ENCODE measurements at regions not wholly inside any gene's neighbourhood (a gene's known extent, or its start where the extent isn't known, plus 50 kb on each side); places are given as distances from the start of the nearest gene placed in this dataset.

DNA sequence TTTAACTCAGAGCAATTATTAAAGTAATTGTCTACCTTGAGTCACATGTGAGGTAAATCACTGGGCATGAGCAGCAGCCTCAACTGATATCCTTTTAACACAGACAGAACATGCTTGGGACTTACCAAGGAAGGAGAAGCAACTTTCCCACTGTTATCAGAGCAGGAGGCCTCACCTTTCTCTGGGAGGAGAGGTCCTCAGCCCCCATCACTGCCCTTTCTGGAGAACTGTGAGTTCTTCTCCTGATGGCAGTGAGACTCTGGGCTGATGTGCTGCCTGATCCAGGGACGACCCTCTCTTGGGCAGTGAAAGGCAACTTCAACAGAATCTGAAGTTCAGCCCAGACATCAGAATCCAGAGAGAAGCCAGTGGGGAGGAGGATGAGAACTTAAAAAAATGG is 343.4 kb upstream of the IRX1 start:
- TF ChIP-seq, protein P1, sequence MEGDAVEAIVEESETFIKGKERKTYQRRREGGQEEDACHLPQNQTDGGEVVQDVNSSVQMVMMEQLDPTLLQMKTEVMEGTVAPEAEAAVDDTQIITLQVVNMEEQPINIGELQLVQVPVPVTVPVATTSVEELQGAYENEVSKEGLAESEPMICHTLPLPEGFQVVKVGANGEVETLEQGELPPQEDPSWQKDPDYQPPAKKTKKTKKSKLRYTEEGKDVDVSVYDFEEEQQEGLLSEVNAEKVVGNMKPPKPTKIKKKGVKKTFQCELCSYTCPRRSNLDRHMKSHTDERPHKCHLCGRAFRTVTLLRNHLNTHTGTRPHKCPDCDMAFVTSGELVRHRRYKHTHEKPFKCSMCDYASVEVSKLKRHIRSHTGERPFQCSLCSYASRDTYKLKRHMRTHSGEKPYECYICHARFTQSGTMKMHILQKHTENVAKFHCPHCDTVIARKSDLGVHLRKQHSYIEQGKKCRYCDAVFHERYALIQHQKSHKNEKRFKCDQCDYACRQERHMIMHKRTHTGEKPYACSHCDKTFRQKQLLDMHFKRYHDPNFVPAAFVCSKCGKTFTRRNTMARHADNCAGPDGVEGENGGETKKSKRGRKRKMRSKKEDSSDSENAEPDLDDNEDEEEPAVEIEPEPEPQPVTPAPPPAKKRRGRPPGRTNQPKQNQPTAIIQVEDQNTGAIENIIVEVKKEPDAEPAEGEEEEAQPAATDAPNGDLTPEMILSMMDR (conservative IDR thresholded peaks at IDR 0.05; ENCODE audit: low read depth, low read length): no peak
- no peak overlapping the region for H3K4me3 ChIP-seq (ENCODE audit: low read depth, low read length)
- no peak for DNase-seq (ENCODE audit: low read depth)

GRCh38 chr5:3251784-3252183 is 343.8 kb upstream of the IRX1 start:
- no peak for DNase-seq (ENCODE audit: low read depth)
- no peak overlapping the region for H3K4me3 ChIP-seq (ENCODE audit: low read depth, low read length)
- TF ChIP-seq, protein P1 (conservative IDR thresholded peaks at IDR 0.05; ENCODE audit: low read depth, low read length): no peak

DNA sequence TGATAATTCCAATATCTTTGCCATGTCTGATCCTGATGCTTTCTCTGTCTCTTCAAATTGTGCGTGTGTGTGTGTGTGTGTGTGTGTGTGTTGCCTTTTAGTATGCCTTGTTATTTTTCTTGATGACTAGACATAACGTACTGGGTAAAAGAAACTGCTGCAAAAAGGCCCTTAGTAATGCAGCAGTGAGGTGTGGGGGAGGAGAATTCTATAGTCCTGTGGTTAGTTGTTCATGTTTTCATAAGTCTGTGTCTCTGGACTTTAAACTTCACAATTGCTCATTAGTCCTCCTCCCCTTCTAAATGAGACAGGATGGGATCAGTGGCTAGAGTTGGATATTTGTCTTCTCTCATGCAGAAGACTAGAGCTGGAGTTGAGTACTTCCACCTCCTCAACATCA is 346.2 kb upstream of the IRX1 start:
- TF ChIP-seq, protein P1 (conservative IDR thresholded peaks at IDR 0.05; ENCODE audit: low read depth, low read length): no peak
- no peak overlapping the region for H3K4me3 ChIP-seq (ENCODE audit: low read depth, low read length)
- no peak for DNase-seq (ENCODE audit: low read depth)

DNA sequence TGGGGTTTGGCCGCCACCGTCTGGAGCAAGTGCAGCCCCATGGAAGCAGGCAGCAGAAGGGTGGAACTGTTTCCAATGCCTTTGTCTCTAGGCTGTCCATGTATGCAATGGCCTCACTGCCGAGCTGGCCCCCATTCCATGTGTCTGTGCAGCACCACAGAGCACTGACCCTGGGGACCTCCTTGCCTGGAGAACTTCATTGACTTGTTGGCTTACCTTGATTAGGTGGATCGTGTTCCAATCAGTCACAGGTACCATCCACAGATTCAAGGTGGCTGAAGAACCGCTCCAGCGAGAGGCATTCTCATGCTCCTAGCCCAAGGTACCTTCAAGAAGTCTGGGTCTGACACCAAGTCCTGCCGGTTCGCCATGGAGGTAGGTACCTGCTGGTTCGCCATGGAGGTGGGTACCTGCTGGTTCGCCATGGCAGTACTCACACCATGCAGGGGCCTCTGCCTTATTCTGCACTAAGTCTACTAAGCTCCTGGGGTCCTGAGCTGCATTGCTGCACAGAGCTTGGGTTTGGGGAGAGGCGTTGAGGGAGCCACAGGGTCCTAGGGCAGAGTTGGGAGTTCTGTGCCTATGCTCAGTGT is 358.3 kb upstream of the IRX1 start:
- DNase-seq (ENCODE audit: low read depth): no peak
- H3K4me3 ChIP-seq (ENCODE audit: low read depth, low read length): no peak overlapping the region
- TF ChIP-seq, protein P1 (conservative IDR thresholded peaks at IDR 0.05; ENCODE audit: low read depth, low read length): no peak

DNA sequence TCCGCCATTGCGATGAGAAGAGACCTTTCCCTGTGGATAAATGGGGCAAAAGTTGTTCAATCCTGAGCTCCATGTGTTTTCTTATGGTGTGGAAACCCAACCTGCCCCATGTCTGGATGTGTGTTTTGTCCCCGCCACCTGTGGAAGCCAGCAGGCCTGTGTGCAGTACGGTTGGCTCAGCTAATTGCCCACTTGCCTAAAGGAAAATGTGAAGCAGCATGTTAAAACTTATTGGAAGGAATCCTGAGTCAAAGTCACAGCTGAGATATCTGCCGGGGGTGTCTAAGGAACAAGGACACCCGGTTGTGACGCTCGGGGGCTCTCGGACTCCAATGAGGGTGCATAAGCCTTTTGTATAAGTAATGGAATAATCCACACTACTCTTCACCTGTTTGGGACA is 361.1 kb upstream of the IRX1 start:
- TF ChIP-seq, protein P1 (conservative IDR thresholded peaks at IDR 0.05; ENCODE audit: low read depth, low read length): no peak
- H3K4me3 ChIP-seq (ENCODE audit: low read depth, low read length): no peak overlapping the region
- DNase-seq (ENCODE audit: low read depth): no peak

- TF ChIP-seq, protein P1 (conservative IDR thresholded peaks at IDR 0.05; ENCODE audit: low read depth, low read length): no peak
- H3K4me3 ChIP-seq (ENCODE audit: low read depth, low read length): no peak overlapping the region
- no peak for DNase-seq (ENCODE audit: low read depth)
Observed at GRCh38 chr5:3230941-3231340, 364.7 kb upstream of the IRX1 start.

DNA sequence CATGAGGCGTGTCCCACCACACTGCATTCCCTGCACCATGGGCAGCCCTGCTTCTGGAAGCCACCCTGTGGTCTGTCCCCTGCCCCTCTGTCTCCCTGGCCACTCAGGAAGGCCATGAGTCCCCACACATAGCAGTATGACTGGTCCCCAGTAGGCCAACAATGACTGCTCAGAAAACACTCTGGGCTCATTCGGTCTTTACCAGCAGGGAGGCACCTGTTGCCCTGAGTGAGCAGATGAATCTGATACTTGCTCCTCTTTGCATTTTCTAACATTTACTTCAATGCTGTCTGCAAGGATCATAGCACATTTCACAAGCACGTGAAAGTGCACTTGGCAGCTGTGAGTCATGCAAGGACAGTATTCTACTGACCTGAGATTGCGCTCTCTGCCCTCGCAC is 365.4 kb upstream of the IRX1 start:
- no peak for DNase-seq (ENCODE audit: low read depth)
- no peak overlapping the region for H3K4me3 ChIP-seq (ENCODE audit: low read depth, low read length)
- TF ChIP-seq, protein P1 (conservative IDR thresholded peaks at IDR 0.05; ENCODE audit: low read depth, low read length): no peak
